GM12892 (cell line): ENCODE measurements at regions not wholly inside any gene's neighbourhood (a gene's known extent, or its start where the extent isn't known, plus 50 kb on each side); places are given as distances from the start of the nearest gene placed in this dataset.

Experiments
- POLR2A ChIP-seq: IDR thresholded peaks from 2 replicates; pipeline ENCODE4 v1.6.1; 2011; ENCODE audit warnings: low read depth, low read length, control low read depth
- POLR2AphosphoS5 ChIP-seq: IDR thresholded peaks from 2 replicates; pipeline ENCODE4 v1.6.1; 2011; ENCODE audit warnings: low read depth, low read length, control low read depth
- TAF1 ChIP-seq: IDR thresholded peaks from 2 replicates; pipeline ENCODE4 v1.6.1; 2011; ENCODE audit warnings: low read depth, mild to moderate bottlenecking, control low read depth, low read length, borderline replicate concordance

DNA sequence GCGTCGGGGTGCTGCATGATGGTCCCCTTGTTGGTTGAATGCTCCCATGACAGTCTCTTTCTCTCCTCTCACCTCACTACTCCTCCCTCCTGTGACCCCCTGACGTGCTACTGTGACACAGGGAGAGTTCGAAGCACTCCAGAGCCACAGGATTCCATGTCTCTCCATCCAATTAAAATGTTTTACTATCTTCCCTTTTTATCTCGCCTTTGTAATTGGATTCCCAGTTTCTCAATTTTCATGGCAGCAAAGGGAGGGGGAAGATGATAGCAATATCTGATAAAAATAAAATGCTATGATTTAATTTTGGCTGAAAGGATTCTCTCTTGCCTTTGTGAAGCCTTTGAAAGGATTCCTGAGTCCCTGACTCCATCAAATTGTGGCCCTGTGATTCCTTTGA lies 271.9 kb upstream of the SLC14A2 start:
- TF ChIP-seq POLR2A, result no peak
- no peak for TF ChIP-seq TAF1
- no peak for TF ChIP-seq POLR2AphosphoS5
